SU-DHL-6 (cell line): ENCODE measurements at regions not wholly inside any gene's neighbourhood (a gene's known extent, or its start where the extent isn't known, plus 50 kb on each side); places are given as distances from the start of the nearest gene placed in this dataset.

Source experiments
- EZH2phosphoT487 ChIP-seq: fragments of 200-600 bp; sonication (generic), shearing (Covaris generic); conservative IDR thresholded peaks from 2 replicates; pipeline ENCODE4 v1.6.1; 2018; ENCODE audit warnings: mild to moderate bottlenecking, antibody characterized with exemption, low read length, moderate library complexity, mixed read lengths
- TF ChIP-seq, protein P1 (sequence below): fragments of 200-600 bp; sonication (generic); IDR thresholded peaks from one replicate; pipeline ENCODE4 v1.5.1; 2017; ENCODE audit warnings: antibody characterized with exemption, mild to moderate bottlenecking, low read length, moderate library complexity; ENCODE audit not compliant: insufficient read depth, poor library complexity, severe bottlenecking

DNA sequence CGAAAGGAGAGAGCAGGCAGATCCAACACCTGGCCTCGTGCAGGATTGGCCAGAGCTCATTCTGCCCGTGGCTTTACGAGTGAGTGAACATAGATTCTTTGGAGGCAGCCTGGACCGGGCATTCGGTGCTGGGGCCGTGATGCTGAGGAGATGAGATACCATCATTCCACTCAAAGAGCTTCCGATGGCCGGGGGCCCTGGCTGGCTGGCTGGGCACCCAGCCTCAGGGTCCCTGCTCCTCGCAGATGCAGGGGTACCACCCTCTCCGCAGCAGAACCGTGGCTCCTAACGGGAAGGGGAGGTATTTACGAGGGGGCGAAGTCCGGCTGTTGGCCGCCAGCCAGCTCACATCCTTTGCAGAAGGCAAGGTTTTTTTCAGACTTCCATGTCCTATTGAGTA lies 66.1 kb upstream of the FOXF1 start:
- TF ChIP-seq, protein P1, sequence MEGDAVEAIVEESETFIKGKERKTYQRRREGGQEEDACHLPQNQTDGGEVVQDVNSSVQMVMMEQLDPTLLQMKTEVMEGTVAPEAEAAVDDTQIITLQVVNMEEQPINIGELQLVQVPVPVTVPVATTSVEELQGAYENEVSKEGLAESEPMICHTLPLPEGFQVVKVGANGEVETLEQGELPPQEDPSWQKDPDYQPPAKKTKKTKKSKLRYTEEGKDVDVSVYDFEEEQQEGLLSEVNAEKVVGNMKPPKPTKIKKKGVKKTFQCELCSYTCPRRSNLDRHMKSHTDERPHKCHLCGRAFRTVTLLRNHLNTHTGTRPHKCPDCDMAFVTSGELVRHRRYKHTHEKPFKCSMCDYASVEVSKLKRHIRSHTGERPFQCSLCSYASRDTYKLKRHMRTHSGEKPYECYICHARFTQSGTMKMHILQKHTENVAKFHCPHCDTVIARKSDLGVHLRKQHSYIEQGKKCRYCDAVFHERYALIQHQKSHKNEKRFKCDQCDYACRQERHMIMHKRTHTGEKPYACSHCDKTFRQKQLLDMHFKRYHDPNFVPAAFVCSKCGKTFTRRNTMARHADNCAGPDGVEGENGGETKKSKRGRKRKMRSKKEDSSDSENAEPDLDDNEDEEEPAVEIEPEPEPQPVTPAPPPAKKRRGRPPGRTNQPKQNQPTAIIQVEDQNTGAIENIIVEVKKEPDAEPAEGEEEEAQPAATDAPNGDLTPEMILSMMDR = no peak
- no peak for TF ChIP-seq EZH2phosphoT487
